Vagina (tissue), 2 donors: ENCODE measurements at regions not wholly inside any gene's neighbourhood (a gene's known extent, or its start where the extent isn't known, plus 50 kb on each side); places are given as distances from the start of the nearest gene placed in this dataset.

ENCODE experiments used
- POLR2A ChIP-seq, 2 donors: fragments of 450-650 bp; IDR thresholded peaks; one replicate each; pipeline ENCODE4 v1.6.1; 2017; ENCODE audit warnings: antibody characterized with exemption in 2 of 2, mild to moderate bottlenecking in 2 of 2, moderate library complexity in 2 of 2
- TF ChIP-seq, protein P1 (sequence below), 3 experiments: fragments of 450-650 bp in 2 of 3; fragments of 200-600 bp in 1 of 3; sonication (generic) in 1 of 3; IDR thresholded peaks; one replicate each; pipeline ENCODE4 v1.5.1; 2017 to 2019; ENCODE audit warnings: antibody characterized with exemption in 3 of 3, mild to moderate bottlenecking in 2 of 3, moderate library complexity in 2 of 3

DNA sequence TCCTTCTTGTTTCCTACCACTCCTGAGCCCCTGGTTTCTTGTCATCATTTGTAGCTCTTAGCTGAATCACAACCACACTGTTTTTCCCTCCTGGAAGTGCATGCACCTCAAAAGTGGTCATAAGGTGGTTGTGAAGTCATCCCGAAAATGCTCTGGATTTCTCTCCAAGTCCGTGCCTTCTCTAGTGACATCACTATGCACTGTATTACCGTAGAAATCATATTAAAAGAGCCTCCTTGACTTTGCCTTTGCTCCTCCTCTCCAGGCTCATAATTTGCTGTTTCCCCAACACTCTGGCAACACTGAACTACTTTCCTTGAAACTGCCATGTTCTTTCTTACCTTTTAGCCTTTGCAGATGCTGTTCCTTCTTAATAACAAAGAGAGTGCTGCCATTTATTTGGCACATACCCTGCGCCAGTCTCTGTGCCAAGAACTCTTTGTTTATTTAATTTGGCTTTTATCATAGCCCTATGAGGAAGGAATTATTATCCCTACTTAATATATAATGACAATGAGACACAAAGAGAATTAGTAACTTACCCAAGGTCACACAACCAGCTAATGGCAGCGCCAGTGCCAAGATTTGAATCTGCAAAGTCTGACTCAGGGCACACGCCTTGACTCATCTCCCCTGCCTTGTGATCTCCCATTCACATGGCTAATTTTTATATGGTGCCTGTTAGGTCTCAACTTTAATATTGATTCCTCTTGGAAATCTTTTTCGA is 115.4 kb downstream of the KIF4B start:
- TF ChIP-seq, protein P1, sequence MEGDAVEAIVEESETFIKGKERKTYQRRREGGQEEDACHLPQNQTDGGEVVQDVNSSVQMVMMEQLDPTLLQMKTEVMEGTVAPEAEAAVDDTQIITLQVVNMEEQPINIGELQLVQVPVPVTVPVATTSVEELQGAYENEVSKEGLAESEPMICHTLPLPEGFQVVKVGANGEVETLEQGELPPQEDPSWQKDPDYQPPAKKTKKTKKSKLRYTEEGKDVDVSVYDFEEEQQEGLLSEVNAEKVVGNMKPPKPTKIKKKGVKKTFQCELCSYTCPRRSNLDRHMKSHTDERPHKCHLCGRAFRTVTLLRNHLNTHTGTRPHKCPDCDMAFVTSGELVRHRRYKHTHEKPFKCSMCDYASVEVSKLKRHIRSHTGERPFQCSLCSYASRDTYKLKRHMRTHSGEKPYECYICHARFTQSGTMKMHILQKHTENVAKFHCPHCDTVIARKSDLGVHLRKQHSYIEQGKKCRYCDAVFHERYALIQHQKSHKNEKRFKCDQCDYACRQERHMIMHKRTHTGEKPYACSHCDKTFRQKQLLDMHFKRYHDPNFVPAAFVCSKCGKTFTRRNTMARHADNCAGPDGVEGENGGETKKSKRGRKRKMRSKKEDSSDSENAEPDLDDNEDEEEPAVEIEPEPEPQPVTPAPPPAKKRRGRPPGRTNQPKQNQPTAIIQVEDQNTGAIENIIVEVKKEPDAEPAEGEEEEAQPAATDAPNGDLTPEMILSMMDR (IDR thresholded peaks at IDR 0.05), result no peak
- TF ChIP-seq POLR2A (IDR thresholded peaks at IDR 0.05), result no peak
